Middle frontal gyrus (tissue), 1 donor: ENCODE measurements at regions not wholly inside any gene's neighbourhood (a gene's known extent, or its start where the extent isn't known, plus 50 kb on each side); places are given as distances from the start of the nearest gene placed in this dataset.

Experiments used
- DNase-seq: peaks from one replicate; pipeline ENCODE4 v3.0.0-alpha.2; 2015; ENCODE audit warnings: low spot score; ENCODE audit errors: extremely low spot score

- DNase-seq, result no peak
Measured at GRCh38 chr6:80767808-80768207, 661.3 kb downstream of the BCKDHB start.

GRCh38 chr6:80744213-80744612, 637.7 kb downstream of the BCKDHB start:
- DNase-seq, result no peak

- no peak for DNase-seq
Measured at GRCh38 chr6:80742481-80742880, 636.0 kb downstream of the BCKDHB start.

GRCh38 chr6:80733641-80734040, 627.2 kb downstream of the BCKDHB start:
- DNase-seq, result no peak

GRCh38 chr6:80728830-80729229, 622.4 kb downstream of the BCKDHB start:
- DNase-seq, result no peak

GRCh38 chr6:80728101-80728750, 621.8 kb downstream of the BCKDHB start:
- DNase-seq, result no peak

- no peak for DNase-seq
Measured at GRCh38 chr6:80725156-80725930, 618.9 kb downstream of the BCKDHB start.

- DNase-seq, result no peak
Measured at GRCh38 chr6:80720824-80721223, 614.4 kb downstream of the BCKDHB start.

GRCh38 chr6:80714513-80714912, 608.0 kb downstream of the BCKDHB start:
- DNase-seq, result no peak

- no peak for DNase-seq
Measured at GRCh38 chr6:80698459-80698858, 592.0 kb downstream of the BCKDHB start.

- no peak for DNase-seq
Measured at GRCh38 chr6:80696268-80696667, 589.8 kb downstream of the BCKDHB start.

GRCh38 chr6:80690551-80691131, 584.2 kb downstream of the BCKDHB start:
- no peak for DNase-seq

- no peak for DNase-seq
Measured at GRCh38 chr6:80689716-80690395, 583.4 kb downstream of the BCKDHB start.

GRCh38 chr6:80679992-80680391, 573.5 kb downstream of the BCKDHB start:
- DNase-seq, result no peak

GRCh38 chr6:80676386-80676785, 569.9 kb downstream of the BCKDHB start:
- no peak for DNase-seq

GRCh38 chr6:80674669-80675068, 568.2 kb downstream of the BCKDHB start:
- no peak for DNase-seq

GRCh38 chr6:80673367-80673766, 566.9 kb downstream of the BCKDHB start:
- no peak for DNase-seq

- no peak for DNase-seq
Measured at GRCh38 chr6:80667006-80667405, 560.5 kb downstream of the BCKDHB start.

- DNase-seq, result no peak
Measured at GRCh38 chr6:80658926-80659325, 552.5 kb downstream of the BCKDHB start.

GRCh38 chr6:80647156-80647555, 540.7 kb downstream of the BCKDHB start:
- DNase-seq, result no peak

GRCh38 chr6:80643881-80644280, 537.4 kb downstream of the BCKDHB start:
- no peak for DNase-seq

GRCh38 chr6:80642452-80642851, 536.0 kb downstream of the BCKDHB start:
- no peak for DNase-seq
